ENCODE measurements at regions not wholly inside any gene's neighbourhood (a gene's known extent, or its start where the extent isn't known, plus 50 kb on each side); places are given as distances from the start of the nearest gene placed in this dataset.

- no peak overlapping the region for H3K4me3 ChIP-seq (ENCODE audit: low read depth, low read length)
Measured at GRCh38 chr3:73917643-73918042, 292.9 kb upstream of the PDZRN3 start.

DNA sequence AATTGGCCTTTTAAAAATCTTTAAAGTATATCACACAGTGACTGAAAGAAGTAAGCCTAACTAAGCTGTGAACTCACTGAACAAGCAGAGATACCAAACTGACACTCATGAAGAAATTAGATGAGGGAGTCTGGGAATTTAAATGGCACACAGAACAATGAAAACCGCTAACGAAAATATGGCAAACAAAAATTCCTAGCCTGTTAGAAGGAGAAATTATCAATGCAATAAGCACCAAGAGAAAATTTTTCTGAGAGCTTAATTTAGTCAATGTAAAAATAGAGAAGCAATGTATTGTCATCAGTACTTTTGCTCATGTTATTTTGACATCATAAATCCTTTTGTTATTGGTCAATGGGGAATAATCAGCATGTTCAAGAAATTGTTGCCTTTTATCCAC is 291.1 kb upstream of the PDZRN3 start:
- no peak overlapping the region for H3K4me3 ChIP-seq (ENCODE audit: low read depth, low read length)
- in situ Hi-C loops (cut with HindIII; ENCODE audit: low sequenced_read_pairs): no loop called here
- DNase-seq (ENCODE audit: low read depth): no peak
- TF ChIP-seq, protein P1, sequence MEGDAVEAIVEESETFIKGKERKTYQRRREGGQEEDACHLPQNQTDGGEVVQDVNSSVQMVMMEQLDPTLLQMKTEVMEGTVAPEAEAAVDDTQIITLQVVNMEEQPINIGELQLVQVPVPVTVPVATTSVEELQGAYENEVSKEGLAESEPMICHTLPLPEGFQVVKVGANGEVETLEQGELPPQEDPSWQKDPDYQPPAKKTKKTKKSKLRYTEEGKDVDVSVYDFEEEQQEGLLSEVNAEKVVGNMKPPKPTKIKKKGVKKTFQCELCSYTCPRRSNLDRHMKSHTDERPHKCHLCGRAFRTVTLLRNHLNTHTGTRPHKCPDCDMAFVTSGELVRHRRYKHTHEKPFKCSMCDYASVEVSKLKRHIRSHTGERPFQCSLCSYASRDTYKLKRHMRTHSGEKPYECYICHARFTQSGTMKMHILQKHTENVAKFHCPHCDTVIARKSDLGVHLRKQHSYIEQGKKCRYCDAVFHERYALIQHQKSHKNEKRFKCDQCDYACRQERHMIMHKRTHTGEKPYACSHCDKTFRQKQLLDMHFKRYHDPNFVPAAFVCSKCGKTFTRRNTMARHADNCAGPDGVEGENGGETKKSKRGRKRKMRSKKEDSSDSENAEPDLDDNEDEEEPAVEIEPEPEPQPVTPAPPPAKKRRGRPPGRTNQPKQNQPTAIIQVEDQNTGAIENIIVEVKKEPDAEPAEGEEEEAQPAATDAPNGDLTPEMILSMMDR (IDR thresholded peaks at IDR 0.05; ENCODE audit: low read depth, low read length, missing control alignments): no peak

More at GRCh38 chr3:73917643-73918042, 292.9 kb upstream of the PDZRN3 start:
- in situ Hi-C loops (cut with HindIII; ENCODE audit: low sequenced_read_pairs): no loop called here
- DNase-seq (ENCODE audit: low read depth): no peak
- TF ChIP-seq, protein P1 (IDR thresholded peaks at IDR 0.05; ENCODE audit: low read depth, low read length, missing control alignments): no peak

- no peak for DNase-seq (ENCODE audit: low read depth)
Measured at GRCh38 chr3:73908218-73908617, 283.5 kb upstream of the PDZRN3 start.

GRCh38 chr3:73901686-73902085 is 276.9 kb upstream of the PDZRN3 start:
- no peak overlapping the region for H3K4me3 ChIP-seq (ENCODE audit: low read depth, low read length)
- no peak for DNase-seq (ENCODE audit: low read depth)
- in situ Hi-C loops (cut with HindIII; ENCODE audit: low sequenced_read_pairs): no loop called here
- TF ChIP-seq, protein P1 (IDR thresholded peaks at IDR 0.05; ENCODE audit: low read depth, low read length, missing control alignments): no peak

More at GRCh38 chr3:73908218-73908617, 283.5 kb upstream of the PDZRN3 start:
- in situ Hi-C loops (cut with HindIII; ENCODE audit: low sequenced_read_pairs): no loop called here
- no peak overlapping the region for H3K4me3 ChIP-seq (ENCODE audit: low read depth, low read length)
- TF ChIP-seq, protein P1 (IDR thresholded peaks at IDR 0.05; ENCODE audit: low read depth, low read length, missing control alignments): no peak

- in situ Hi-C loops (cut with HindIII; ENCODE audit: low sequenced_read_pairs): no loop called here
- no peak overlapping the region for H3K4me3 ChIP-seq (ENCODE audit: low read depth, low read length)
- TF ChIP-seq, protein P1 (IDR thresholded peaks at IDR 0.05; ENCODE audit: low read depth, low read length, missing control alignments): no peak
- no peak for DNase-seq (ENCODE audit: low read depth)
Measured at GRCh38 chr3:73894474-73895213, 269.9 kb upstream of the PDZRN3 start.

- no peak overlapping the region for H3K4me3 ChIP-seq (ENCODE audit: low read depth, low read length)
- TF ChIP-seq, protein P1 (IDR thresholded peaks at IDR 0.05; ENCODE audit: low read depth, low read length, missing control alignments): no peak
- no peak for DNase-seq (ENCODE audit: low read depth)
- in situ Hi-C loops (cut with HindIII; ENCODE audit: low sequenced_read_pairs): no loop called here
Measured at GRCh38 chr3:73893089-73893488, 268.3 kb upstream of the PDZRN3 start.

Data from astrocyte of the cerebellum (primary cell).